DND-41 (cell line): ENCODE measurements at regions not wholly inside any gene's neighbourhood (a gene's known extent, or its start where the extent isn't known, plus 50 kb on each side); places are given as distances from the start of the nearest gene placed in this dataset.
A peak's percentile ranks its signal among the peaks of the same experiment; 100 is the strongest.

Experiments
- ATAC-seq: fragments of 200-7000 bp; cut with Tn5 transposase; 3 replicates; pipeline ENCODE4 v1.9.1; 2021; ENCODE audit warnings: low read depth; ENCODE audit not compliant: insufficient read depth
- DNase-seq: peaks from one replicate; pipeline ENCODE4 v3.0.0-alpha.2; 2020
- H2AFZ ChIP-seq: 2 replicates; pipeline ENCODE4 v1.6.0; 2012; ENCODE audit warnings: low read depth, low read length
- H3K27ac ChIP-seq: 2 replicates; pipeline ENCODE4 v1.5.1; 2012; ENCODE audit warnings: low read length, inconsistent platforms
- H3K27me3 ChIP-seq: fragments of 200-600 bp; sonication (generic); 2 replicates; pipeline ENCODE4 v1.6.0; 2012; ENCODE audit warnings: low read length, mild to moderate bottlenecking, inconsistent platforms; ENCODE audit not compliant: insufficient read depth, poor library complexity
- H3K36me3 ChIP-seq: 2 replicates; pipeline ENCODE4 v1.5.1; 2012; ENCODE audit warnings: low read length, inconsistent platforms; ENCODE audit not compliant: insufficient read depth
- H3K4me1 ChIP-seq: 2 replicates; pipeline ENCODE4 v1.5.1; 2012; ENCODE audit warnings: mild to moderate bottlenecking, low read length; ENCODE audit not compliant: insufficient read depth
- H3K4me2 ChIP-seq: 2 replicates; pipeline ENCODE4 v1.6.0; 2012; ENCODE audit warnings: mild to moderate bottlenecking, moderate library complexity, low read length, inconsistent platforms; ENCODE audit not compliant: insufficient read depth
- H3K4me3 ChIP-seq, 2 experiments: fragments of 200-600 bp in 1 of 2; shearing (Covaris generic) in 1 of 2; 2 replicates each; pipeline ENCODE4 v1.5.1; 2012 to 2016; ENCODE audit warnings: inconsistent platforms in 2 of 2, low read length in 2 of 2, mild to moderate bottlenecking in 2 of 2, low read depth in 1 of 2, moderate library complexity in 1 of 2
- H3K79me2 ChIP-seq: 2 replicates; pipeline ENCODE4 v1.6.0; 2012; ENCODE audit warnings: low read length, inconsistent platforms; ENCODE audit not compliant: insufficient read depth
- H3K9ac ChIP-seq: 2 replicates; pipeline ENCODE4 v1.6.0; 2012; ENCODE audit warnings: low read depth, mild to moderate bottlenecking, inconsistent platforms, low read length, moderate library complexity
- H3K9me3 ChIP-seq: 2 replicates; pipeline ENCODE4 v1.5.1; 2012; ENCODE audit warnings: low read length, moderate library complexity, mild to moderate bottlenecking, inconsistent platforms; ENCODE audit not compliant: insufficient read depth, severe bottlenecking
- H4K20me1 ChIP-seq: 2 replicates; pipeline ENCODE4 v1.6.0; 2012; ENCODE audit warnings: low read length; ENCODE audit not compliant: insufficient read depth
- EZH2 ChIP-seq: IDR thresholded peaks from 3 replicates; pipeline ENCODE4 v1.6.1; 2012; ENCODE audit warnings: borderline replicate concordance, low read depth, mild to moderate bottlenecking, moderate library complexity, low read length, inconsistent platforms; ENCODE audit not compliant: severe bottlenecking
- TF ChIP-seq, protein P1 (sequence below): IDR thresholded peaks from 2 replicates; pipeline ENCODE4 v1.5.1; 2012; ENCODE audit warnings: borderline replicate concordance, low read length, moderate library complexity, mild to moderate bottlenecking; ENCODE audit not compliant: poor library complexity, severe bottlenecking; ENCODE audit errors: extremely low read depth

DNA sequence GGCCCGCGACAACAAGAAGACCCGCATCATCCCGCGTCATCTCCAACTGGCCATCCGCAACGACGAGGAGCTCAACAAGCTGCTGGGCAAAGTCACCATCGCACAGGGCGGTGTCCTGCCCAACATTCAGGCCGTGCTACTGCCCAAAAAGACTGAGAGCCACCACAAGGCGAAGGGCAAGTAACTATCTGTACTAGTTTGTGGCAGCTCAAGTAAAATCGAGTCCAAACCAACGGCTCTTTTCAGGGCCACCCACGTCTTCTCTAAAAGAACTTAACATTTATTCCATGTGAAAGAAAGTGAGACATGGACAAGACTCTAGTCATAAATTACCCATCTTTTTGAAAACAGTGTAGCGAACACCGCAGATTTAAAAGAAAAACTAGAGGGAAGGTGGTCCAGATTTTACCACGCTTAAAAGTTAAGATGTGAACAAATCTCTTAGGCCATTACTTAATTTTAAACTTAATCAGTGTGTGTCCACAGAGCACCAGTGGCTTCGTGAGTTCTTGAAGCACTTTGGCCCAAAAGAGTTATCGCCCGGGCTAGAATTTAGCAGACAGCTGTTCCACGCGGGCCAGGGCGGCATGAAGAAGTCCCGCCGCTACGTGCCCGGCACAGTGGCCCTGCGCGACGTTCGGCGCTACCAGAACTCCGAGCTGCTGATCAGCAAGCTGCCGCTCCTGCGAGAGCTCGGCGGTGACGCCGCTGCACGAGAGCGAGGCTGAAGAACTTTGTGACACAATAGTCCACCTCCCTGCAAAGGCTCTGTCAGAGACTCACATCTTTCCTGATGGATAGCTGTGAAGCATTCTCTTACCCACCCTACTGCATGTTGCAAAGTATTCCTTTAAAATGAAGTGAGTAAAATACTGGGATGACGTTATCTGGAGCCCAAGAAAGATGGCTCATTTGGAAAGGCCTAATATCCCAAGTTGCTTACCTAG lies 113.9 kb upstream of the PRSS16 start:
- Histone ChIP-seq H3K9me3 (no peaks in the 10 kb centered on the region), H3K79me2 (peaks cover 55% of the 10 kb centered on the region), H3K4me1 (peaks cover 72% of the 10 kb centered on the region), H3K27ac (peak overlapping the region; percentile 95), H4K20me1 (no peaks in the 10 kb centered on the region), H3K9ac (peak overlapping the region; percentile 78), H3K4me3 (peak overlapping the region; percentile 58 to 62), H2AFZ (no peak overlapping the region), H3K36me3 (peaks cover 3% of the 10 kb centered on the region; the same call in 1 of the 2 replicates), H3K4me2 (peak overlapping the region; percentile 63), H3K27me3 (no peaks in the 10 kb centered on the region)
- peak; percentile 83 for DNase-seq
- peak; percentile 30 for ATAC-seq
- TF ChIP-seq, protein P1, sequence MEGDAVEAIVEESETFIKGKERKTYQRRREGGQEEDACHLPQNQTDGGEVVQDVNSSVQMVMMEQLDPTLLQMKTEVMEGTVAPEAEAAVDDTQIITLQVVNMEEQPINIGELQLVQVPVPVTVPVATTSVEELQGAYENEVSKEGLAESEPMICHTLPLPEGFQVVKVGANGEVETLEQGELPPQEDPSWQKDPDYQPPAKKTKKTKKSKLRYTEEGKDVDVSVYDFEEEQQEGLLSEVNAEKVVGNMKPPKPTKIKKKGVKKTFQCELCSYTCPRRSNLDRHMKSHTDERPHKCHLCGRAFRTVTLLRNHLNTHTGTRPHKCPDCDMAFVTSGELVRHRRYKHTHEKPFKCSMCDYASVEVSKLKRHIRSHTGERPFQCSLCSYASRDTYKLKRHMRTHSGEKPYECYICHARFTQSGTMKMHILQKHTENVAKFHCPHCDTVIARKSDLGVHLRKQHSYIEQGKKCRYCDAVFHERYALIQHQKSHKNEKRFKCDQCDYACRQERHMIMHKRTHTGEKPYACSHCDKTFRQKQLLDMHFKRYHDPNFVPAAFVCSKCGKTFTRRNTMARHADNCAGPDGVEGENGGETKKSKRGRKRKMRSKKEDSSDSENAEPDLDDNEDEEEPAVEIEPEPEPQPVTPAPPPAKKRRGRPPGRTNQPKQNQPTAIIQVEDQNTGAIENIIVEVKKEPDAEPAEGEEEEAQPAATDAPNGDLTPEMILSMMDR: no peak
- no peak for TF ChIP-seq EZH2

DNA sequence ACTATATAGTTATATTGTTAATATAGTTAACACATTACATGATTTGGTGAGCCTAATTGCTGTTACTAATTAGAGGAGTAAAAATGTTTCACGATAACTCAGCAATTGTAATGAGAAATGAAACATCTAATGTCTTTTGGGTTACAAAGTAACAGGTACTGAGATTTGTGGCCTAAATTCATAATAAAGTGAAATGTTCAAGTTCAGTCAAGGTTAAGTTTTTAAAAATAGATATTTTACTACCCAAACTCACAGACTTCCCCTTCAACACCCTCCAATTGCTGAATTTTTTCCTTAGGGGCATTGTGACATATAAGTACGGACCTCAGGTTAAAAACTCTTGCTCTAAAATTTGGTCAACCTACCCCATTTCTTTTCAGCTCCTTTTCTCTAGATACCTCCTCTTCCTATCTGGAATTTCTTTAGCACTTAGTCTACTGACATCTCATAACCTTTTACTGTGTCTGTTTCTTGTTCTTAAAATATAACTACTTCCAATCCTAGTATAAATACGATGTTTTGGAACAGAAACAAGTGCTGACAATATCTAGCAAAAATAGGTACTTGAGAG lies 112.3 kb upstream of the PRSS16 start:
- peak overlapping the region; percentile 95 for H3K27ac ChIP-seq
- peak overlapping the region; percentile 78; the same call in 1 of the 2 replicates for H3K9ac ChIP-seq
- DNase-seq (no peak), ATAC-seq (no peak)
- H3K4me2 ChIP-seq: peak overlapping the region; percentile 27; the same call in 1 of the 2 replicates
- peaks cover 8% of the 10 kb centered on the region; the same call in 1 of the 2 replicates for H3K36me3 ChIP-seq
- H4K20me1 ChIP-seq: no peaks in the 10 kb centered on the region
- peaks cover 60% of the 10 kb centered on the region for H3K4me1 ChIP-seq
- TF ChIP-seq, protein P1: no peak
- no peak for TF ChIP-seq EZH2
- no peaks in the 10 kb centered on the region for H3K9me3 ChIP-seq
- no peaks in the 10 kb centered on the region for H3K27me3 ChIP-seq
- H3K4me3 ChIP-seq: no peak overlapping the region; a peak in 1 of 4 replicates
- H3K79me2 ChIP-seq: peaks cover 52% of the 10 kb centered on the region
- no peak overlapping the region for H2AFZ ChIP-seq

DNA sequence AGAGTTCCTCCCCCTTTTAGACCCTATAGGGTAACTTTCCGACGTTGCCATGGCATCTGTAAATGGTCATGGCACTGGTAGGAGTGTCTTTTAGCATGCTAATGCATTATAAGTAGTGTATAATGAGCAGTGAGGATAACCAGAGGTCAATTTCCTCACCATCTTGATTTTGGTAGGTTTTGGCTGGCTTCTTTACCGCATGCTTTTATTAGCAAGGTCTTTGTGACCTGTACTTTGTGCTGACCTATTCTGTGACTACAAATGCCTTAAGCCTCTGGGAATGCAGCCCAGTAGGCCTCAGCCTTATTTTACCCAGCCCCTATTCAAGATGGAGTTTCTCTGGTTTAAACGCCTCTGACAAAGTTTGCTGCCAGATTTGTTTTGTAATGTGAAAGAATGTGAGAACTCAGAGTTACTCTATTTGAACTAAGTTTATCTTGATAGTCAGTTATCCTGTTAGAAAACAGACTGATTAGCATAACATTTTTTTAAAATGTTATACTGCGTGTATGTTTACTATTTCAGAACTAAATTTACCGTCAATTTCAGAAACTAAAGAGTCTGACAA lies 111.3 kb upstream of the PRSS16 start:
- H3K4me2 ChIP-seq: no peak overlapping the region
- H2AFZ ChIP-seq: no peak overlapping the region
- no peaks in the 10 kb centered on the region for H4K20me1 ChIP-seq
- peak overlapping the region; percentile 94; the same call in 1 of the 2 replicates for H3K9ac ChIP-seq
- no peak for DNase-seq
- H3K9me3 ChIP-seq: no peaks in the 10 kb centered on the region
- TF ChIP-seq EZH2: no peak
- TF ChIP-seq, protein P1: no peak
- H3K27me3 ChIP-seq: no peaks in the 10 kb centered on the region
- peaks cover 8% of the 10 kb centered on the region; the same call in 1 of the 2 replicates for H3K36me3 ChIP-seq
- H3K4me1 ChIP-seq: peaks cover 51% of the 10 kb centered on the region
- H3K79me2 ChIP-seq: peaks cover 50% of the 10 kb centered on the region
- ATAC-seq: no peak
- H3K4me3 ChIP-seq: no peak overlapping the region
- peak overlapping the region; percentile 64 for H3K27ac ChIP-seq
